Muscle of leg (tissue), 3 donors: ENCODE measurements at regions not wholly inside any gene's neighbourhood (a gene's known extent, or its start where the extent isn't known, plus 50 kb on each side); places are given as distances from the start of the nearest gene placed in this dataset.

Experiments used
- DNase-seq: peaks from one replicate; pipeline ENCODE4 v3.0.0; 2013
- H3K27ac ChIP-seq: one replicate; pipeline ENCODE4 v1.5.1; 2013; ENCODE audit warnings: mild to moderate bottlenecking, low read length, control low read depth
- H3K27me3 ChIP-seq: one replicate; pipeline ENCODE4 v1.6.1; 2013; ENCODE audit warnings: low read length; ENCODE audit not compliant: control insufficient read depth, insufficient read depth
- H3K36me3 ChIP-seq: one replicate; pipeline ENCODE4 v1.6.1; 2013; ENCODE audit warnings: low read length; ENCODE audit not compliant: control insufficient read depth, insufficient read depth
- H3K4me1 ChIP-seq: one replicate; pipeline ENCODE4 v1.6.1; 2013; ENCODE audit warnings: low read length; ENCODE audit not compliant: control insufficient read depth, insufficient read depth
- H3K4me3 ChIP-seq: one replicate; pipeline ENCODE4 v1.5.1; 2013; ENCODE audit warnings: low read length, control low read depth
- H3K9me3 ChIP-seq: replicated peaks from 2 replicates; pipeline ENCODE4 v1.6.1; 2013; ENCODE audit warnings: low read depth, low read length; ENCODE audit not compliant: control insufficient read depth
- WGBS: methylation state at CpG from one replicate; pipeline ENCODE4 v1.1.5; 2013; ENCODE audit warnings: missing lambda C conversion rate; ENCODE audit not compliant: insufficient coverage; 5-methylcytosine and 5-hydroxymethylcytosine counted together

- no peaks in the 10 kb centered on the region for H3K9me3 ChIP-seq
- DNase-seq: peak; percentile 83
- WGBS: 33% methylated on average over 6 of the region's 10 CpGs
- H3K36me3 ChIP-seq: no peaks in the 10 kb centered on the region
- no peak overlapping the region for H3K4me3 ChIP-seq
- no peak overlapping the region for H3K27ac ChIP-seq
- peaks cover 9% of the 10 kb centered on the region for H3K4me1 ChIP-seq
- H3K27me3 ChIP-seq: no peaks in the 10 kb centered on the region
Measured at GRCh38 chr2:104406261-104406726, 447.6 kb upstream of the POU3F3 start.

DNA sequence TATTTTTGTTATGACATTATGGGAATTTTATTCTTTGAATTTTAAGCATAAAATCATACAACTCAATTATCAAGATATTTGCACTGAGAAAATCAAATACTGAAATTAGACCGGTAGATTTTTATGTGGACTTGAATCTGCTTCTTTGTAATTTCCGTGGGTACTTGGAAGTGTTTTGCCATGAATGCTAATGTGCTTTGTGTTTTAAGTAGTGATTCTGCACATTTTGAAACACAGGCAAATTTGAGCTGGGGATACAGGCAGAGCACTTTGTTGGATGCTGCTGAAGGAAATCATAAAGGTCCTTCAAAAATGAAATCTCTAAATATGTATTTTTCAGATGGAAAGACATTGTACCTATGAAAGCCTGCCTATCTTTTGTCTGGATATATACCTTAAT is 446.3 kb upstream of the POU3F3 start:
- no peaks in the 10 kb centered on the region for H3K27me3 ChIP-seq
- H3K4me3 ChIP-seq: no peak overlapping the region
- H3K36me3 ChIP-seq: no peaks in the 10 kb centered on the region
- no peak for DNase-seq
- H3K27ac ChIP-seq: no peak overlapping the region
- H3K4me1 ChIP-seq: peaks cover 9% of the 10 kb centered on the region
- H3K9me3 ChIP-seq: no peaks in the 10 kb centered on the region
- no CpG with 5 or more reads among the region's 2 CpGs for WGBS

DNA sequence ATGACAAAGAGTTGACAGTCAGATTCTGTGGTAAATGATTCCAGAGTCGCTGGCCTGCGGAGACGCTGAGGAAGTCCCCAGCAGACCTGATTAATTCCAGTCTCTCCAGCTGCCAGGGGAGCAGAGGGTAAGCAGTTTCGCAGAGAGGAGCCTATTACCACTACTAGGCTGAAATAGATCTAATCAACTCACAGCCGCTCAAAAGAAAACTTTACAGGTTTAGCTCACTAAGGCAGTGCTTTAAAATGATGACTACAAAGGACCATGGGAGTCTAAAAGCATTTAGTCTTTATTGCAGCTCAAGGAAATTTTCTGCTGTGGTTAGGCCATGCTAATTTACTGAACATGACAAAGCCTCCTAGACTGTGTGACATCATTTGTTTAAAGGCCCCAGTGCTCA is 445.6 kb upstream of the POU3F3 start:
- no peaks in the 10 kb centered on the region for H3K9me3 ChIP-seq
- no peaks in the 10 kb centered on the region for H3K27me3 ChIP-seq
- no peaks in the 10 kb centered on the region for H3K36me3 ChIP-seq
- H3K4me3 ChIP-seq: no peak overlapping the region
- no peak overlapping the region for H3K27ac ChIP-seq
- DNase-seq: no peak
- H3K4me1 ChIP-seq: peaks cover 9% of the 10 kb centered on the region
- WGBS: 0% methylated on average over 3 of the region's 5 CpGs

DNA sequence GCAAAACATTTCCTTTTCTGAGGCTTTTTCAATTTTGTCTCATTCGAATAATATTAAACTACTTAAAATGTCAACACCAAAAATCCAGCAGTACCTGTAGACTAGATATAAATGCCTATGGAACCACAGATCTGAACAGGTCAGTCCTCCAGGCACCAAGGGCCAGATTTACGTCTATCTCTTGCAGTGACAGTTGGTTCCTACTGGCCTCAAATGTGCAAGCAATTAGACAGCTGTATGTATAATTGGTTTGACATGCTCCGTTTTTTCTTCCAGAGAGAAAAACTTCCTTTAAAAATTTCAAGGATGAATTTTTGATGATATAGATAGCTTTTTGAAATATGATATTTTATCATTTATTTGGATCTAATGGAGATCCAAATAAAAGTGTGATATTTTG is 443.8 kb upstream of the POU3F3 start:
- peaks cover 9% of the 10 kb centered on the region for H3K4me1 ChIP-seq
- no peak overlapping the region for H3K4me3 ChIP-seq
- H3K9me3 ChIP-seq: no peaks in the 10 kb centered on the region
- no peaks in the 10 kb centered on the region for H3K36me3 ChIP-seq
- DNase-seq: no peak
- no peaks in the 10 kb centered on the region for H3K27me3 ChIP-seq
- H3K27ac ChIP-seq: no peak overlapping the region
- WGBS: no CpG with 5 or more reads among the region's 3 CpGs

DNA sequence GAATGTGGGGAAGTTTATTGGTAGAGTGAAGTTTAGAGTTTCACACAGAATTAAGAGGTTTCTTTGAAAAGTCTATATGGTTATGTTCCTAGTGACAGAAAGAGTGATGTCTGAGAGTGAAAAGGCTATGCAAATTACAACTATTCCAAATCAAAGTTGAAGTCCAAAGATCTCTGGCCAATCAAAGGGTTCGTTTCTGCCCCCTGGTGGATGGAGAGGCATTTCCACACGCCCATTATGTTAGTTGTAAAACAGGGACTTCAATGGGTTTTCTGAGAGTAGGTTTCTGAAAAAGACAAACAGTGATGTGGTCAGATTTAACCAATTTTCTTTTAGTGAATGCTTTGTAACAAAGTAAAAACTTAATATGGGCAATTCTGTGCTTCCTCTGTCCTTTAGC is 441.5 kb upstream of the POU3F3 start:
- Histone ChIP-seq H3K36me3 (no peaks in the 10 kb centered on the region), H3K4me1 (peaks cover 2% of the 10 kb centered on the region), H3K27ac (no peak overlapping the region), H3K9me3 (no peaks in the 10 kb centered on the region), H3K27me3 (no peaks in the 10 kb centered on the region), H3K4me3 (no peak overlapping the region)
- no peak for DNase-seq
- no CpG with 5 or more reads among the region's 2 CpGs for WGBS

GRCh38 chr2:104413890-104414289 is 440.0 kb upstream of the POU3F3 start:
- H3K27ac ChIP-seq: no peak overlapping the region
- no peak overlapping the region for H3K4me3 ChIP-seq
- H3K27me3 ChIP-seq: no peaks in the 10 kb centered on the region
- 74% methylated on average over 5 of the region's 8 CpGs for WGBS
- DNase-seq: no peak
- H3K4me1 ChIP-seq: no peaks in the 10 kb centered on the region
- H3K9me3 ChIP-seq: no peaks in the 10 kb centered on the region
- H3K36me3 ChIP-seq: no peaks in the 10 kb centered on the region

DNA sequence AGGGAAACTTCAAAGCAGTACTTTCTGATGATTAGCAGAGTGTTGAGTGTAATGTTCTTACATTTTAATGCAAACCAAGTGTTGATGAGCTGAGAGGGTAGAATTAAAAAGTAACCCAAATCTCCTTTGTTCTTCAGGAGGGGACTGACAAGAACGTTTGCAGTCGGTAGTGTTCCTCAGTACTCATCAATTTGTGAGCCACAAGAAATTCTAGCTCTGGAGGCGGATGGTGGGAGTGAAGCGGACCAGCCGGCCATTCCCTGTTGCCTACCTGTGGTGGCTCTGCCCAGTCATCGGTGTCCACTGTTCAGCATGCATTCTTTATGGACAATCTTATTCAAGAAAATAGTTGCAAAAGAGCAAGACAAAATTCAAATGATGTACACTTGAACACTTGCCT is 438.6 kb upstream of the POU3F3 start:
- Histone ChIP-seq H3K4me3 (no peak overlapping the region), H3K27ac (no peak overlapping the region), H3K36me3 (no peaks in the 10 kb centered on the region), H3K4me1 (no peaks in the 10 kb centered on the region), H3K9me3 (no peaks in the 10 kb centered on the region), H3K27me3 (no peaks in the 10 kb centered on the region)
- no CpG with 5 or more reads among the region's 6 CpGs for WGBS
- DNase-seq: no peak

DNA sequence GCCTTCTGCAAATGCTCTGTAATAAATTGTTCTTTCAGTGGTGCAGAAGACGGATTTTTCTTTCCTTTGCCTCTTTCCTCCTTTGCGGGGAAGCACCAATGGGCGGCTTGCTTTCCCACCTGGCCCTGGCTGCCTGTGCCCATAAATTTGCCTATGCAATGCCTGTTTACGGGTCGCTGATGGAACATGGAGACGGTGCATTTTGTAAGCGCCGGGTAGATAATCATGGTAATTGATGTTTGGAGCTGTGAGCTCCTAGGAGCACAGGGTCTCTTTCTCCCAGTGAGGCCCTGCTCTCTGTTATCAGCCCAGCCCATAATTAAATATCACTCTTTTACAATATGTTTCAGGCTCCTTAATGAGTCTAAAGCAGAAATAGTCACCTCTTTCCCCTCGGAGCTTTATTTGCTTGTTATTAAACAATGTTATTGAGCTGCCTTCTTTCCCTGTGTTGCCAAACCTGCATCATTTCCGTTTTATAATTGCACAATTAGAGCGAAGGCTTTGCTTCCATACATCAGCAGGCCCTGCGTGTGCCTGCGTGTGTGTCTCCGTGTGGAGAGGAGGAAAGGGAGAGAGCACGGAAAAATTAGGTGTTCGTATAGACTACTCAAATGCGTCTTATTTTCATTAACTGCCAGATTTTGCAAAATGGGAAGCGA is 437.4 kb upstream of the POU3F3 start:
- H3K27me3 ChIP-seq: no peaks in the 10 kb centered on the region
- H3K4me1 ChIP-seq: no peaks in the 10 kb centered on the region
- H3K9me3 ChIP-seq: no peaks in the 10 kb centered on the region
- no peak overlapping the region for H3K27ac ChIP-seq
- no peak overlapping the region for H3K4me3 ChIP-seq
- 58% methylated on average over 5 of the region's 18 CpGs for WGBS
- H3K36me3 ChIP-seq: no peaks in the 10 kb centered on the region
- no peak for DNase-seq

DNA sequence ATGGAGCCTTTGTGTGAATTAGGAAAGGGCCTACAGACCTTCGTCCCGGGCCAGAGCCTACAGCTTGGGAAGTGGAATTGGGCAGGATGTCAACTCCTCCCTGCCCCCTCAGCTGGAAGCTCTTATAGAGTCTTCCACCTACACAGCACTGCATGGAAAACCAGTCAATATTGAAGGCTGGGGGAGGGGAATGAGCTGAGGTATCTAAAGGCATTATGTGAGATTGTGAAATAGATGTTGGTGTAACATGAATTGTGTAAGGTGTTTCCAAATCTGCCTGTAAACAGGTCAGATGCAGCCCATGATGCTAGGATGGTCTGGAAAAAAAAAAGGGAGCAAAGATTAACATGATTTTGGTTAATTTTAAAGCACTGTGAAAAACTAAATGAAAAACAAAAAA is 433.5 kb upstream of the POU3F3 start:
- no CpG with 5 or more reads among the region's 2 CpGs for WGBS
- Histone ChIP-seq H3K27me3 (no peaks in the 10 kb centered on the region), H3K4me1 (no peaks in the 10 kb centered on the region), H3K36me3 (no peaks in the 10 kb centered on the region), H3K9me3 (no peaks in the 10 kb centered on the region), H3K4me3 (no peak overlapping the region), H3K27ac (no peak overlapping the region)
- DNase-seq: no peak

- no peaks in the 10 kb centered on the region for H3K9me3 ChIP-seq
- H3K4me1 ChIP-seq: no peaks in the 10 kb centered on the region
- H3K27me3 ChIP-seq: no peaks in the 10 kb centered on the region
- WGBS: 88% methylated on average over 2 of the region's 3 CpGs
- H3K27ac ChIP-seq: no peak overlapping the region
- H3K36me3 ChIP-seq: no peaks in the 10 kb centered on the region
- H3K4me3 ChIP-seq: no peak overlapping the region
- no peak for DNase-seq
Measured at GRCh38 chr2:104420953-104421352, 433.0 kb upstream of the POU3F3 start.
